GM10266 (cell line): ENCODE measurements at regions not wholly inside any gene's neighbourhood (a gene's known extent, or its start where the extent isn't known, plus 50 kb on each side); places are given as distances from the start of the nearest gene placed in this dataset.
A peak's percentile ranks its signal among the peaks of the same experiment; 100 is the strongest.

Experiments
- DNase-seq: peaks from one replicate; pipeline ENCODE4 v3.0.0; 2012; ENCODE audit errors: extremely low spot score
- CTCF ChIP-seq: IDR thresholded peaks from 2 replicates; pipeline ENCODE4 v1.5.1; 2012; ENCODE audit warnings: mild to moderate bottlenecking, low read depth; ENCODE audit not compliant: control insufficient read depth, insufficient read depth; ENCODE audit errors: missing control alignments

GRCh38 chr20:40176098-40176841 lies 512.8 kb downstream of the MAFB start:
- no peak for TF ChIP-seq CTCF
- DNase-seq = no peak

- TF ChIP-seq CTCF = no peak
- no peak for DNase-seq
Measured at GRCh38 chr20:40175296-40175695, 513.7 kb downstream of the MAFB start.

- DNase-seq = no peak
- TF ChIP-seq CTCF = no peak
Measured at GRCh38 chr20:40173872-40174271, 515.2 kb downstream of the MAFB start.

- no peak for TF ChIP-seq CTCF
- no peak for DNase-seq
Measured at GRCh38 chr20:40168981-40169620, 519.9 kb downstream of the MAFB start.

- DNase-seq = no peak
- TF ChIP-seq CTCF = no peak
Measured at GRCh38 chr20:40161391-40161790, 527.6 kb downstream of the MAFB start.

- DNase-seq = peak; percentile 36
Measured at GRCh38 chr20:40160097-40160550, 528.9 kb downstream of the MAFB start.

More at GRCh38 chr20:40160097-40160550, 528.9 kb downstream of the MAFB start:
- peak; percentile 63 for TF ChIP-seq CTCF
